GM19397 (cell line): ENCODE measurements at regions not wholly inside any gene's neighbourhood (a gene's known extent, or its start where the extent isn't known, plus 50 kb on each side); places are given as distances from the start of the nearest gene placed in this dataset.

ENCODE experiments used
- ATAC-seq: cut with Tn5 transposase; IDR thresholded peaks from one replicate; pipeline ENCODE4 v1.9.1; 2021; ENCODE audit warnings: mild to moderate bottlenecking, moderate library complexity; ENCODE audit not compliant: unreplicated experiment

GRCh38 chr6:168734523-168734922 is 293.5 kb downstream of the SMOC2 start:
- ATAC-seq: no peak

GRCh38 chr6:168732676-168733075 is 291.7 kb downstream of the SMOC2 start:
- no peak for ATAC-seq

- ATAC-seq: no peak
Measured at GRCh38 chr6:168730931-168731716, 290.1 kb downstream of the SMOC2 start.

GRCh38 chr6:168728056-168728455 is 287.1 kb downstream of the SMOC2 start:
- no peak for ATAC-seq

GRCh38 chr6:168726312-168726856 is 285.4 kb downstream of the SMOC2 start:
- no peak for ATAC-seq

- no peak for ATAC-seq
Measured at GRCh38 chr6:168725802-168726201, 284.8 kb downstream of the SMOC2 start.

GRCh38 chr6:168724669-168725570 is 283.9 kb downstream of the SMOC2 start:
- no peak for ATAC-seq

- ATAC-seq: no peak
Measured at GRCh38 chr6:168724033-168724432, 283.0 kb downstream of the SMOC2 start.

- ATAC-seq: no peak
Measured at GRCh38 chr6:168722397-168722796, 281.4 kb downstream of the SMOC2 start.

GRCh38 chr6:168721571-168721970 is 280.6 kb downstream of the SMOC2 start:
- ATAC-seq: no peak

- no peak for ATAC-seq
Measured at GRCh38 chr6:168719901-168720300, 278.9 kb downstream of the SMOC2 start.

- no peak for ATAC-seq
Measured at GRCh38 chr6:168718821-168719475, 278.0 kb downstream of the SMOC2 start.
